Psoas muscle (tissue), 7 donors: ENCODE measurements at regions not wholly inside any gene's neighbourhood (a gene's known extent, or its start where the extent isn't known, plus 50 kb on each side); places are given as distances from the start of the nearest gene placed in this dataset.

ENCODE experiments used
- ATAC-seq, 4 donors: fragments of 200-7000 bp; cut with Tn5 transposase; one replicate each; pipeline ENCODE4 v1.9.1; 2020; ENCODE audit warnings: moderate library complexity in 3 of 4, mild to moderate bottlenecking in 2 of 4
- DNase-seq, 2 donors: peaks; one replicate each; pipeline ENCODE4 v3.0.0-alpha.2; 2020
- H3K27ac ChIP-seq: fragments of 200-600 bp; one replicate; pipeline ENCODE4 v1.8.0; 2022
- H3K27me3 ChIP-seq, 3 donors: fragments of 200-600 bp in 1 of 3; one replicate each; pipeline versions ENCODE4 v1.6.1 to v1.8.0; 2013 to 2022; ENCODE audit warnings: low read length in 2 of 3, mild to moderate bottlenecking in 2 of 3, moderate library complexity in 1 of 3; ENCODE audit not compliant: insufficient read depth in 3 of 3
- H3K36me3 ChIP-seq, 2 donors: fragments of 200-600 bp in 1 of 2; one replicate each; pipeline versions ENCODE4 v1.6.1 to v1.8.0; 2013 to 2022; ENCODE audit warnings: low read depth in 1 of 2, mild to moderate bottlenecking in 1 of 2, moderate library complexity in 1 of 2; ENCODE audit not compliant: insufficient read depth in 1 of 2
- H3K4me1 ChIP-seq: fragments of 200-600 bp; one replicate; pipeline ENCODE4 v1.8.0; 2022
- H3K4me3 ChIP-seq: fragments of 200-600 bp; one replicate; pipeline ENCODE4 v1.8.0; 2022; ENCODE audit warnings: mild to moderate bottlenecking
- H3K9me3 ChIP-seq: fragments of 200-600 bp; one replicate; pipeline ENCODE4 v1.8.0; 2022
- CTCF ChIP-seq: fragments of 200-600 bp; IDR thresholded peaks from one replicate; pipeline ENCODE4 v1.8.0; 2022; ENCODE audit warnings: antibody characterized with exemption
- WGBS, 3 donors: extraction: QIAGEN DNeasy Blood & Tissue Kit; methylation state at CpG; one replicate each; pipeline versions ENCODE4 v1.1.6 to v1.1.7; 2013; 5-methylcytosine and 5-hydroxymethylcytosine counted together
- intact Hi-C, 2 donors: fragments of 100-400 bp; cut with DNase I; formaldehyde crosslinking; loops; one replicate each; pipeline versions ENCODE4 v1.11.0 to v1.14.2; 2022
- donor health status: healthy with polysubstance abuse.
- donor health status: DM: no; HTN: no; CAD: no; lungs with moderate emphysema.
- donor health status: Bipolar disorder and iron deficiency.
- donor health status: healthy.
- donor health status: DM: yes; HTN: yes; CAD: no.
- donor health status: DM: no; HTN: no; CAD: no.
- donor health status: DM: yes; HTN: yes; CAD: no.

- TF ChIP-seq CTCF, result no peak
- H3K4me1 ChIP-seq, result no peaks in the 10 kb centered on the region
- intact Hi-C loops, result no loop called here
- H3K27ac ChIP-seq, result no peak overlapping the region
- H3K27me3 ChIP-seq, result no peaks in the 10 kb centered on the region
- ATAC-seq (peak in 3 of 4 donors; percentile 51 to 56 (median 54)), DNase-seq (no peak)
- H3K4me3 ChIP-seq, result no peak overlapping the region
- H3K9me3 ChIP-seq, result no peaks in the 10 kb centered on the region
- no peaks in the 10 kb centered on the region for H3K36me3 ChIP-seq
- WGBS, 3 donors, result 74 to 89% (median 82%) methylated on average over 5 of the region's 5 CpGs
Observed at GRCh38 chr5:89556215-89556913, 673.4 kb upstream of the MEF2C start.

GRCh38 chr5:89546657-89547056 is 663.7 kb upstream of the MEF2C start:
- no peak for ATAC-seq
- no peaks in the 10 kb centered on the region for H3K27me3 ChIP-seq
- TF ChIP-seq CTCF, result no peak
- no peak overlapping the region for H3K4me3 ChIP-seq
- no peaks in the 10 kb centered on the region for H3K36me3 ChIP-seq
- WGBS, 3 donors, result 95 to 100% (median 98%) methylated on average over 1 of the region's 1 CpG
- H3K4me1 ChIP-seq, result no peaks in the 10 kb centered on the region
- H3K9me3 ChIP-seq, result no peaks in the 10 kb centered on the region
- no peak for DNase-seq
- H3K27ac ChIP-seq, result no peak overlapping the region
- intact Hi-C loops, result no loop called here

GRCh38 chr5:89545626-89546025 is 662.6 kb upstream of the MEF2C start:
- Histone ChIP-seq H3K27ac (no peak overlapping the region), H3K9me3 (no peaks in the 10 kb centered on the region), H3K36me3 (no peaks in the 10 kb centered on the region), H3K4me3 (no peak overlapping the region), H3K4me1 (no peaks in the 10 kb centered on the region), H3K27me3 (no peaks in the 10 kb centered on the region)
- no peak for TF ChIP-seq CTCF
- intact Hi-C loops, result no loop called here
- WGBS, 3 donors, result 68 to 81% (median 68%) methylated on average over 5 of the region's 5 CpGs
- no peak for ATAC-seq
- DNase-seq, result no peak

- no peak overlapping the region for H3K4me3 ChIP-seq
Observed at GRCh38 chr5:89545076-89545475, 662.1 kb upstream of the MEF2C start.

More at GRCh38 chr5:89545076-89545475, 662.1 kb upstream of the MEF2C start:
- Histone ChIP-seq H3K27me3 (no peaks in the 10 kb centered on the region), H3K9me3 (no peaks in the 10 kb centered on the region), H3K36me3 (no peaks in the 10 kb centered on the region), H3K27ac (no peak overlapping the region), H3K4me1 (no peaks in the 10 kb centered on the region)
- no peak for TF ChIP-seq CTCF
- ATAC-seq (no peak), DNase-seq (no peak)
- intact Hi-C loops, result no loop called here
- 78 to 88% (median 79%) methylated on average over 2 of the region's 2 CpGs for whole genome bisulfite sequencing, 3 donors
